Astrocyte (in vitro differentiated cells and primary cell): ENCODE measurements at regions not wholly inside any gene's neighbourhood (a gene's known extent, or its start where the extent isn't known, plus 50 kb on each side); places are given as distances from the start of the nearest gene placed in this dataset.
"Not testable (repeated sequence)": the region's sequence is repeated elsewhere in the genome, so short reads cannot be mapped to it uniquely, and the experiment has no call there.

Source experiments
- DNase-seq: peaks from one replicate; pipeline ENCODE4 v3.0.0-alpha.2; 2010; ENCODE audit warnings: low read depth
- FAIRE-seq: peaks from 2 replicates; lab custom pipeline; 2011; peaks lifted over from hg19 to GRCh38; lab: Jason Lieb, UNC
- H2AFZ ChIP-seq: 2 replicates; pipeline ENCODE4 v1.6.0; 2012; ENCODE audit warnings: low read depth, low read length, inconsistent platforms
- H3K27ac ChIP-seq: 2 replicates; pipeline ENCODE4 v1.5.1; 2011; ENCODE audit warnings: low read depth, low read length, inconsistent platforms
- H3K27me3 ChIP-seq: 2 replicates; pipeline ENCODE4 v1.6.0; 2011; ENCODE audit warnings: low read length, inconsistent platforms; ENCODE audit not compliant: insufficient read depth
- H3K36me3 ChIP-seq: 2 replicates; pipeline ENCODE4 v1.5.1; 2011; ENCODE audit warnings: low read length, inconsistent platforms; ENCODE audit not compliant: insufficient read depth
- H3K4me1 ChIP-seq: 2 replicates; pipeline ENCODE4 v1.5.1; 2011; ENCODE audit warnings: low read length, inconsistent platforms; ENCODE audit not compliant: insufficient read depth
- H3K4me2 ChIP-seq: 2 replicates; pipeline ENCODE4 v1.6.0; 2012; ENCODE audit warnings: low read length, inconsistent platforms
- H3K4me3 ChIP-seq: 2 replicates; pipeline ENCODE4 v1.5.1; 2011; ENCODE audit warnings: low read depth, mild to moderate bottlenecking, low read length, inconsistent platforms; ENCODE audit not compliant: insufficient read depth
- H3K79me2 ChIP-seq: 2 replicates; pipeline ENCODE4 v1.6.0; 2012; ENCODE audit warnings: mild to moderate bottlenecking, low read length, inconsistent platforms; ENCODE audit not compliant: insufficient read depth
- H3K9ac ChIP-seq: 2 replicates; pipeline ENCODE4 v1.6.0; 2012; ENCODE audit warnings: mild to moderate bottlenecking, low read length, inconsistent platforms
- H3K9me3 ChIP-seq: 2 replicates; pipeline ENCODE4 v1.5.1; 2012; ENCODE audit warnings: low read depth, mild to moderate bottlenecking, low read length, inconsistent platforms; ENCODE audit not compliant: insufficient read depth
- H4K20me1 ChIP-seq: 2 replicates; pipeline ENCODE4 v1.6.0; 2012; ENCODE audit warnings: low read length, inconsistent platforms; ENCODE audit not compliant: insufficient read depth
- H3K27ac Mint-ChIP-seq: one replicate; pipeline ENCODE4 v1.8.0; 2021; ENCODE audit warnings: mild to moderate bottlenecking, mixed read lengths; ENCODE audit not compliant: unreplicated experiment
- H3K27me3 Mint-ChIP-seq: one replicate; pipeline ENCODE4 v1.8.0; 2021; ENCODE audit warnings: low read depth, mixed read lengths; ENCODE audit not compliant: unreplicated experiment
- H3K36me3 Mint-ChIP-seq: one replicate; pipeline ENCODE4 v1.8.0; 2021; ENCODE audit warnings: low read depth, mixed read lengths; ENCODE audit not compliant: unreplicated experiment
- H3K4me1 Mint-ChIP-seq: one replicate; pipeline ENCODE4 v1.8.0; 2021; ENCODE audit warnings: low read depth, mixed read lengths; ENCODE audit not compliant: unreplicated experiment
- H3K4me3 Mint-ChIP-seq: one replicate; pipeline ENCODE4 v1.8.0; 2021; ENCODE audit warnings: mild to moderate bottlenecking, moderate library complexity, mixed read lengths; ENCODE audit not compliant: unreplicated experiment
- H3K9me3 Mint-ChIP-seq: one replicate; pipeline ENCODE4 v1.8.0; 2021; ENCODE audit warnings: mild to moderate bottlenecking, mixed read lengths; ENCODE audit not compliant: unreplicated experiment

DNA sequence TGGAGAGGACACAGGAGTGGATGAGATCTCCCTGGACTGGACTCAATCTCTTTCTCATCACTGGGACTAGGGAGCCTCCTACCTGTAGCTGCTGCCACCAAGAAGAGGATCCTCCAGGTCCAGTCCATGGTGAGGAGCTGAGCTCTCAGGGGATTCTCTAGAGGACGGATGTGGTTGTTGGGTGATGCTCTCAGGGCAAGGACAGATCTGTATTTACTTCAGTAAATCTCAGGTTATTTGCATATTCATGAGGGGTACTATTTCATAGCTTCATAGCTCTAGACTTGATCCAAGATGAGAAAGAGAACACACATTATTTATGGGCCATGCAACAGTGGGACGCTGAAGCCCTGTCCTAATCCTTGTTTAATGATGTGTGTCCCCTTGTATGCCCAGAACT lies 80.4 kb downstream of the OR4M2 start:
- H2AFZ ChIP-seq, H3K27ac Mint-ChIP-seq, H3K79me2 ChIP-seq, H4K20me1 ChIP-seq, H3K27me3 Mint-ChIP-seq, H3K9ac ChIP-seq, H3K27me3 ChIP-seq, H3K4me2 ChIP-seq, H3K4me1 ChIP-seq, H3K4me3 ChIP-seq, H3K9me3 Mint-ChIP-seq, H3K27ac ChIP-seq, FAIRE-seq, DNase-seq, H3K4me3 Mint-ChIP-seq, H3K9me3 ChIP-seq, H3K36me3 ChIP-seq, H3K4me1 Mint-ChIP-seq, H3K36me3 Mint-ChIP-seq: not testable (repeated sequence)

DNA sequence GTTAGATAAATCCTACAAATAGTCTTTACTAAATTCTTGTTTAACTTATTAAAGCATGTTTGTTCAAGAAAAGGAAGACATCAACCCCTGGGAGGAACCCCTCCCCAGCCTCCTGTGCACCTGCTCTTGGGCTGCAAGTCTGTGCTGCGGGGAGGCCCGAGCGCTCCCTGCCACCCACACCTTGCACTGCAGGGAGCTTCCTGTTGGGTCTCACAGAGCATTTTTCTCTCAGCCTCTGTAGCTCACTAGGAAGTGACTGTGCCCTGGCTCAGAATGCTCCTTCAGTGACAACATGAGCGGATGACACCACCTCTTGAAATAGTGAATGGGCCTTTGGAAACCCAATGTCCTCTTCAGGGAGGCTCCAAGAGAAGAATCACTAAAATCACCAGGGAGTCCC lies 81.1 kb downstream of the OR4M2 start:
- DNase-seq, H3K36me3 ChIP-seq, H3K27me3 ChIP-seq, H3K27ac ChIP-seq, H3K4me3 Mint-ChIP-seq, H3K27ac Mint-ChIP-seq, H2AFZ ChIP-seq, H4K20me1 ChIP-seq, H3K36me3 Mint-ChIP-seq, FAIRE-seq, H3K4me1 ChIP-seq, H3K4me1 Mint-ChIP-seq, H3K4me3 ChIP-seq, H3K9me3 Mint-ChIP-seq, H3K79me2 ChIP-seq, H3K9me3 ChIP-seq, H3K4me2 ChIP-seq, H3K27me3 Mint-ChIP-seq, H3K9ac ChIP-seq: not testable (repeated sequence)

DNA sequence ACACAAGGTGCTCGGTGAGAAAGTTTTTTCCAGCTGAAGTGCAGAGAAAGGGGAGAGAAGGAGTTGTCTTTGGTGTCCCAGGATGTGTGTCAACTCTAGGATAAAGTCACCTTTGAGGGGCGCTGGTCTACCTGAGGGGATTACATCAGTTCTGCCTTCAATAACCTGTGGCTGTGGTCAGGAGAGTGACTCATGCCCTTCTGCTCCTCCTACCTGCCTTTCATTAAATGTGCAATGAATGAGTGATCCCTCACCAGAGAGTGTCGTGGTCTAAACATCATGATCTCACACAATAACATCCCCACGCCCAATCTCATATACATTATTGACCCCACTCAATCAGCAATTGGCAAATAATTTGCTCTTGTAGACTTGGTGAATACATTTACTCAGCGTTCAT lies 83.4 kb downstream of the OR4M2 start:
- not testable (repeated sequence) for H3K9ac ChIP-seq, H3K4me3 ChIP-seq, H3K36me3 Mint-ChIP-seq, H3K9me3 ChIP-seq, H3K27me3 Mint-ChIP-seq, H3K79me2 ChIP-seq, H3K4me1 ChIP-seq, H3K27ac Mint-ChIP-seq, H3K27ac ChIP-seq, H3K4me2 ChIP-seq, H3K9me3 Mint-ChIP-seq, H3K27me3 ChIP-seq, H4K20me1 ChIP-seq, H3K36me3 ChIP-seq, H2AFZ ChIP-seq, DNase-seq, H3K4me3 Mint-ChIP-seq, FAIRE-seq, H3K4me1 Mint-ChIP-seq

DNA sequence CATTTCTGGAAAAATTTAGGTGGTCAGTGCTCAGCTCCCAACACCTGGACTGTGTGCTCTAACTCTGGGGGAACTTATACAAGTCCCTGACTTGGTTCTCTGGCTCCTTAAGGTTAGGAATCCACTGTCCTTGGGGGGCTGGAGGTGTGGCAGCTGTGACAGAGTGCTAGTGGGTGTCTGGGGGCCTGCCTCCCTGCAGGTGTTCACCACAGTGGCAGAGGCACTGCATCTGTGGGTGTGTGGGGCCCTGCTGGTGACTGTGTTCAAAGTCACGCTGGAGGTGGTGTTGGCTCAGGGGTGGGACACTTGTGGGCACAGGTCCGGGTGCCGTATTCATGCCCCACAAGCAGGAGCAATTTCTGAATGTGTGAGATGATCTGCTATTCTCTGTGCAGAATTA lies 87.2 kb downstream of the OR4M2 start:
- H3K27me3 Mint-ChIP-seq, H2AFZ ChIP-seq, H3K27me3 ChIP-seq, H3K79me2 ChIP-seq, H3K36me3 Mint-ChIP-seq, H3K9me3 Mint-ChIP-seq, H3K27ac ChIP-seq, H3K4me1 Mint-ChIP-seq, H3K36me3 ChIP-seq, H3K9ac ChIP-seq, H3K4me3 Mint-ChIP-seq, H4K20me1 ChIP-seq, FAIRE-seq, H3K4me2 ChIP-seq, DNase-seq, H3K9me3 ChIP-seq, H3K27ac Mint-ChIP-seq, H3K4me1 ChIP-seq, H3K4me3 ChIP-seq: not testable (repeated sequence)

DNA sequence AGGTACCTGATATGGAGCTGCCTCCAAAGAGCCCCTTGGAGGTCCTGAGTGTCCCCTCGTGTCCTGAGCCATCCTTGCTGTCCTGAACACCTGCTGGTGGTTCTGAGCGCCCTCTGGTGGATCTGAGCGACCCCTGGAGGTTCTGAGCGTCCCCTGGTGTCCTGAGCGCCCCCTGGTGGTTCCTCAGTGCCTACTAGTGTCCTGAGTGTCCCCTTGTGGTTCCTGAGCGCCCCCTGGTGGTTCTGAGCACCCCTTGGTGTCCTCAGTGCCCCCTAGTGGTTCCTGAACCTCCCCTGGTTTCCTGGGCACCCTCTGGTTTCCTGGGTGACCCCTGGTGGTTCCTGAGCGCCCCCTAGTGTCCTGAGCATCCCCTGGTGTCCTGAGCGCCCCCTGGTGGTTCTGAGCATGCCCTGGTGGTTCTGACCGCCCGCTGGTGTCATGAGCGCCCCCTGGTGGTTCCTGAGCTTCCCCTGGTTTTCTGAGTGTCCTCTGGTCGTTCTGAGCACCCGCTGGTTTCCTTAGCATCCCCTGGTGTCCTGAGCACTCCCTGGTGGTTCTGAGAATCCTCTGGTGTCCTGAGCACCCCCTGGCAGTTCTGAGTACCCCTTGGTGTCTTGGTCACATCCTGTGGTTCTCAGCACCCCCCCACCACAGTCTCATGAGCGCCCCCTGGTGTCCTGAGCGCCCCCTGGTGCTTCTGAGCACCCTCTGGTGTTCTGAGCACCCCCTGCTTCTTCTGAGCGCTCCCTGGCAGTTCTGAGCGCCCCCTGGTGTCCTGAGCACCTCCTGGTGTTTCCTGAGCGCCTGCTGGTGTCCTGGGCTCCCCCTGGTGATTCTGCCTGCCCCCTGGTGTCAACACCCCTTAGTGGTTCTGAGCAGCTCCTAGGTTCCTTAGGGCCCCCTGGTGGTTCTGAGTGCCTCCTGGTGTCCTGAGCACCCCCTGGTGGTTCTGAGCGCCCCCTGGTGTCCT lies 93.0 kb downstream of the OR4M2 start:
- H3K9me3 Mint-ChIP-seq, H3K27ac Mint-ChIP-seq, H2AFZ ChIP-seq, H3K27ac ChIP-seq, H3K27me3 Mint-ChIP-seq, DNase-seq, H3K36me3 ChIP-seq, H3K27me3 ChIP-seq, H3K4me3 ChIP-seq, H3K4me1 Mint-ChIP-seq, H3K79me2 ChIP-seq, H3K4me1 ChIP-seq, H3K9me3 ChIP-seq, H3K4me2 ChIP-seq, H3K9ac ChIP-seq, FAIRE-seq, H3K4me3 Mint-ChIP-seq, H3K36me3 Mint-ChIP-seq, H4K20me1 ChIP-seq: not testable (repeated sequence)

DNA sequence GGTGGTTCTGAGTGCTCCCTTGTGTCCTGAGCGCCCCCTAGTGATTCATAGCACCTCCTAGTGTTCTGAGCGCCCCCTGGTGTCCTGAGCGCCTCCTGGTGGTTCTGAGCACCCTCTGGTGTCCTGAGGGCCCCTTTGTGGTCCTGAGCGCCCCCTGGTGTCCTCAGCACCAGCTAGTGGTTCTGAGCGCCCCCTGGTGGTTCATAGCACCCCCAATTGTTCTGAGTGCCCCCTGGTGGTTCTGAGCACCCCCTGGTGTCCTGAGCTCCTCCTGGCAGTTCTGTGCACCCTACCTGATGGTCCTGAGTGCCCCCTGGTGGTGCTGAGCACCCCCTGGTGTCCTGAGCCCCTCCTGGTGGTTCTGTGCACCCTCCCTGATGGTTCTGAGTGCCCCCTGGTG lies 93.8 kb downstream of the OR4M2 start:
- H3K36me3 Mint-ChIP-seq, FAIRE-seq, H3K36me3 ChIP-seq, H3K9me3 ChIP-seq, DNase-seq, H3K27me3 ChIP-seq, H3K27ac Mint-ChIP-seq, H3K27me3 Mint-ChIP-seq, H3K27ac ChIP-seq, H3K4me3 ChIP-seq, H4K20me1 ChIP-seq, H3K4me3 Mint-ChIP-seq, H3K79me2 ChIP-seq, H2AFZ ChIP-seq, H3K9me3 Mint-ChIP-seq, H3K4me2 ChIP-seq, H3K9ac ChIP-seq, H3K4me1 Mint-ChIP-seq, H3K4me1 ChIP-seq: not testable (repeated sequence)
